A673 (cell line): ENCODE measurements at regions not wholly inside any gene's neighbourhood (a gene's known extent, or its start where the extent isn't known, plus 50 kb on each side); places are given as distances from the start of the nearest gene placed in this dataset.
"Not testable (repeated sequence)": the region's sequence is repeated elsewhere in the genome, so short reads cannot be mapped to it uniquely, and the experiment has no call there.

Experiments
- BruUV-seq: library from RNA; stranded (reverse); fragments of 400-500 nt; replicated peaks from 2 replicates; lab custom pipeline; 2021; lab: Mats Ljungman, UMichigan
- CTCF ChIA-PET: fragments of 300-600 bp; sonication (Branson Sonifier 250); formaldehyde crosslinking; loops from one replicate; lab custom pipeline; 2022; ENCODE audit warnings: antibody characterized with exemption; lab: Charles Lee
- POLR2A ChIA-PET: fragments of 300-600 bp; sonication (Branson Sonifier 250); formaldehyde crosslinking; loops from one replicate; lab custom pipeline; 2022; ENCODE audit warnings: antibody characterized with exemption; ENCODE audit not compliant: low non-redundant PET; lab: Charles Lee
- DNase-seq: peaks from one replicate; pipeline ENCODE4 v3.0.0-alpha.2; 2015; ENCODE audit warnings: low spot score
- H3K27ac ChIP-seq: fragments of 200-600 bp; sonication (generic); 2 replicates; pipeline ENCODE4 v1.5.1; 2016; ENCODE audit warnings: mixed run types, low read depth, mild to moderate bottlenecking, mixed read lengths, antibody characterized with exemption, low read length; ENCODE audit not compliant: poor library complexity, severe bottlenecking
- H3K27me3 ChIP-seq: fragments of 200-600 bp; sonication (generic); replicated peaks from 2 replicates; pipeline ENCODE4 v1.6.1; 2017; ENCODE audit warnings: mixed run types, low read depth, mild to moderate bottlenecking, mixed read lengths, antibody characterized with exemption, low read length; ENCODE audit not compliant: insufficient read depth, poor library complexity
- H3K36me3 ChIP-seq: fragments of 200-600 bp; sonication (generic); 2 replicates; pipeline ENCODE4 v1.6.1; 2016; ENCODE audit warnings: mixed run types, mild to moderate bottlenecking, mixed read lengths, antibody characterized with exemption, low read length; ENCODE audit not compliant: insufficient read depth, poor library complexity, severe bottlenecking
- H3K4me1 ChIP-seq: fragments of 200-600 bp; sonication (generic); 2 replicates; pipeline ENCODE4 v1.6.1; 2017; ENCODE audit warnings: mixed run types, mild to moderate bottlenecking, mixed read lengths, antibody characterized with exemption, low read length; ENCODE audit not compliant: insufficient read depth, poor library complexity, severe bottlenecking
- H3K4me3 ChIP-seq: fragments of 200-600 bp; sonication (generic); 2 replicates; pipeline ENCODE4 v1.5.1; 2016; ENCODE audit warnings: low read depth, mixed run types, mild to moderate bottlenecking, mixed read lengths, low read length; ENCODE audit not compliant: poor library complexity, severe bottlenecking
- H3K9me3 ChIP-seq: fragments of 200-600 bp; sonication (generic); 2 replicates; pipeline ENCODE4 v1.6.1; 2016; ENCODE audit warnings: mixed run types, low read depth, mild to moderate bottlenecking, mixed read lengths, antibody characterized with exemption, low read length; ENCODE audit not compliant: poor library complexity, severe bottlenecking
- EZH2 ChIP-seq: fragments of 200-600 bp; sonication (generic); IDR thresholded peaks from 2 replicates; pipeline ENCODE4 v1.6.1; 2017; ENCODE audit warnings: borderline replicate concordance, low read depth, mild to moderate bottlenecking, mixed read lengths, antibody characterized with exemption, low read length; ENCODE audit not compliant: poor library complexity, severe bottlenecking
- intact Hi-C: fragments of 100-400 bp; cut with micrococcal nuclease; formaldehyde crosslinking; loops from one replicate; pipeline ENCODE4 v1.10.0; 2022; ENCODE audit not compliant: unreplicated experiment
- TF ChIP-seq, protein P1 (sequence below): fragments of 300-800, 200-600 bp; sonication (generic); conservative IDR thresholded peaks from 2 replicates; pipeline ENCODE4 v1.5.1; 2017; ENCODE audit warnings: low read depth, mild to moderate bottlenecking, antibody characterized with exemption, low read length, moderate library complexity, mixed read lengths

DNA sequence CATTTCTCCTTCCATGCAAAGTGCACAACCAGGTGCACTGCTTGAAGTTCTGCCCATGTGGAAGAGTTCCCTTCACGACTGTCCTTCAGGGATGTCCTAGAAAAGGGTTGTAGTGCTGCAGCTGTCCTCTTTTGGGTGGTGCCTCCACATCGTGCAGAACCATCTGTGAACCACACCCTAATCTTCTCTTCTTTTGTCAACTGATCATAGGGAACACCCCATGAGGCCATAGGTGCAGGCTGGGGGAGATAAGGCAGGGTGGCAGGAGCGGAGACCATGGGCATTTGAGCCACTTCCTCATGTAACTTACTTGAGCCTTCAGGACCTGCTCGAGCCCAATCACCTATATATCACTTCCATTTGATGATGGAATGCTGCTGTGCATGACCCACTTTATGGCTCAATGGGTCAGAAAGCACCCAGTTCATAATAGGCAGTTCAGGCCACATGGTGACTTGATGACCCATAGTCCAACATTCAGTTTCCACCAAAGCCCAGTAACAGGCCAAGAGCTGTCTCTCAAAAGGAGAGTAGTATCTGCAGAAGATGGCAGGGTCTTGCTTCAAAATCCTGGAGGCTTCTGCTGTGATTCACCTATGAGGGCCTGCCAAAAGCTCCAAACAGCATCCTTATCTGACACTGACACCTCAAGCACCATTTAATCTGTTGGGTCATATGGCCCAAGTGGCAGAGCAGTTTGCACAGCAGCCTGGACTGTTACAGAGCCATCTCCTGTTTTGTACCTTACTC, 84.7 kb upstream of the CYRIA start:
- Histone ChIP-seq H3K9me3 (no peaks in the 10 kb centered on the region), H3K27me3 (no peaks in the 10 kb centered on the region), H3K4me3 (no peak overlapping the region), H3K27ac (no peak overlapping the region), H3K36me3 (no peaks in the 10 kb centered on the region), H3K4me1 (no peaks in the 10 kb centered on the region)
- TF ChIP-seq, protein P1, sequence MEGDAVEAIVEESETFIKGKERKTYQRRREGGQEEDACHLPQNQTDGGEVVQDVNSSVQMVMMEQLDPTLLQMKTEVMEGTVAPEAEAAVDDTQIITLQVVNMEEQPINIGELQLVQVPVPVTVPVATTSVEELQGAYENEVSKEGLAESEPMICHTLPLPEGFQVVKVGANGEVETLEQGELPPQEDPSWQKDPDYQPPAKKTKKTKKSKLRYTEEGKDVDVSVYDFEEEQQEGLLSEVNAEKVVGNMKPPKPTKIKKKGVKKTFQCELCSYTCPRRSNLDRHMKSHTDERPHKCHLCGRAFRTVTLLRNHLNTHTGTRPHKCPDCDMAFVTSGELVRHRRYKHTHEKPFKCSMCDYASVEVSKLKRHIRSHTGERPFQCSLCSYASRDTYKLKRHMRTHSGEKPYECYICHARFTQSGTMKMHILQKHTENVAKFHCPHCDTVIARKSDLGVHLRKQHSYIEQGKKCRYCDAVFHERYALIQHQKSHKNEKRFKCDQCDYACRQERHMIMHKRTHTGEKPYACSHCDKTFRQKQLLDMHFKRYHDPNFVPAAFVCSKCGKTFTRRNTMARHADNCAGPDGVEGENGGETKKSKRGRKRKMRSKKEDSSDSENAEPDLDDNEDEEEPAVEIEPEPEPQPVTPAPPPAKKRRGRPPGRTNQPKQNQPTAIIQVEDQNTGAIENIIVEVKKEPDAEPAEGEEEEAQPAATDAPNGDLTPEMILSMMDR: no peak
- TF ChIP-seq EZH2: no peak
- intact Hi-C loops: loop anchor here (10.0 kb wide), 1 partner anchor 1116 kb away; no protein-coding TSS in a partner anchor
- BruUV-seq: no TSS peak
- no peak for DNase-seq
- CTCF ChIA-PET: no interaction called here
- POLR2A ChIA-PET: no interaction called here

DNA sequence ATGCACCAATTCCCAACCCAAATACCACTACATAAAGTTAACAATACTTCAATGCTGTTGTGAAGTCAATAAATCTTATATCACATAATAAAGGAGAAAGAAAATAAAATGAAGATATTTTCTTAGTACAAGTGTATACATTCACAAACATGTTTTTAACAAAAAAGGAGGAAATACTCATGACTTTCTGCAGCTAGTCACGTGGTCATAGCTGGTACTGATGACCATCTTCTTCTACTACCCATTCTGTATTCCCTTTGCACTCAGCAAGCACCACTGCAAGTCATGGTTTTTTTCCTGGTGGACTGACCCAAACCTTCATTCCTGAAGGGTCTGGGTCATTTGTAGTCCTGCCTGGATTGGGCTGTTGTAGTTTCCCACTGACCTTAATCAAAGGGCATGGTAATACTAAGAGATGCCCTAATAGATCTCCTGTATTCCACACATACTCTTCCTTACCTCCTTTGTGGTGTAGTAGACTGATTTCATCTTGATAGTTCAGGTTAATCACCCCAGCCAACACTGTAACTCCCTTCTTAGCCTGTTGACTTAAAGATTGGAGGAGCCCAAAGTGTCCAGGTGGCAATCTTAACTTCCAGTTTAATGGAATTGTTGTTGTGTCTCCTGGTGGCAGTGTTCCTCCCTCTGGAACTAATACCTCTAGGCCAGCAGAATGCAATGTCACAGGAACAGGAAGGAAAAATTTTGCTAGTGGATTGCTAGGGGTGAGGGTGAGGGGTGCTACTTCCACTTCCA, 83.1 kb upstream of the CYRIA start:
- H3K4me1 ChIP-seq, POLR2A ChIA-PET, H3K36me3 ChIP-seq, H3K27ac ChIP-seq, H3K9me3 ChIP-seq, BruUV-seq, H3K4me3 ChIP-seq, CTCF ChIA-PET, H3K27me3 ChIP-seq, intact Hi-C loops, DNase-seq: not testable (repeated sequence)

DNA sequence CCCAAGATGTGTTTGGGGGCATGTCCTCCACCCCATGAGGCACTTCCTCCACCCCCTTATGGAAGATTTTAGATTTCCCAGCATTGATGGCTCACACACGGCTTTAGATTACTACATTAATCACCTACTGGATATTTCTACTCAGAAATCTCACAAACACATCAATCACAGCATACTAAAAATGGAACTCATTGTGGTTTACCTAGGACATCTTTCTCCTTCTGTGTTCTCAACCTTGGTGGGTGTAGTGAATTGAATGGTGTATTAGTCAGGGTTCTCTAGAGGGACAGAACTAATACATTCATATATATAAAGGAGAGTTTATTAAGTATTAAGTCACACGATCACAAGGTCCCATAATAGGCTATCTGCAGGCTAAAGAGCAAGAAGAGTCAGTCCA, 82.1 kb upstream of the CYRIA start:
- H3K36me3 ChIP-seq: no peaks in the 10 kb centered on the region
- no peak overlapping the region for H3K4me3 ChIP-seq
- no peak for DNase-seq
- intact Hi-C loops: no loop called here
- POLR2A ChIA-PET: no interaction called here
- TF ChIP-seq, protein P1: no peak
- no peak for TF ChIP-seq EZH2
- no peaks in the 10 kb centered on the region for H3K27me3 ChIP-seq
- H3K4me1 ChIP-seq: no peaks in the 10 kb centered on the region
- CTCF ChIA-PET: no interaction called here
- no peak overlapping the region for H3K27ac ChIP-seq
- BruUV-seq: no TSS peak
- no peaks in the 10 kb centered on the region for H3K9me3 ChIP-seq
